SK-N-SH treated with all-trans-retinoic acid at 6 μM for 48 hours (cell line): ENCODE measurements at regions not wholly inside any gene's neighbourhood (a gene's known extent, or its start where the extent isn't known, plus 50 kb on each side); places are given as distances from the start of the nearest gene placed in this dataset.

Experiments
- ESRRG ChIP-seq: fragments of 250-450 bp; sonication (Bioruptor Pico); IDR thresholded peaks from 2 replicates; pipeline ENCODE4 v1.6.1; 2021; ENCODE audit warnings: mild to moderate bottlenecking
- PATZ1 ChIP-seq: fragments of 250-450 bp; sonication (Bioruptor Pico); IDR thresholded peaks from 2 replicates; pipeline ENCODE4 v1.8.0; 2020; ENCODE audit warnings: mild to moderate bottlenecking, moderate library complexity, borderline replicate concordance
- ZC3H10 ChIP-seq: fragments of 250-450 bp; sonication (Bioruptor Pico); IDR thresholded peaks from 2 replicates; pipeline ENCODE4 v1.5.1; 2021; ENCODE audit warnings: mild to moderate bottlenecking, moderate library complexity
- ZFP30 ChIP-seq: fragments of 450-650 bp; formaldehyde crosslinking; IDR thresholded peaks from 2 replicates; pipeline ENCODE4 v1.5.0; 2022; ENCODE audit warnings: mild to moderate bottlenecking, moderate library complexity

DNA sequence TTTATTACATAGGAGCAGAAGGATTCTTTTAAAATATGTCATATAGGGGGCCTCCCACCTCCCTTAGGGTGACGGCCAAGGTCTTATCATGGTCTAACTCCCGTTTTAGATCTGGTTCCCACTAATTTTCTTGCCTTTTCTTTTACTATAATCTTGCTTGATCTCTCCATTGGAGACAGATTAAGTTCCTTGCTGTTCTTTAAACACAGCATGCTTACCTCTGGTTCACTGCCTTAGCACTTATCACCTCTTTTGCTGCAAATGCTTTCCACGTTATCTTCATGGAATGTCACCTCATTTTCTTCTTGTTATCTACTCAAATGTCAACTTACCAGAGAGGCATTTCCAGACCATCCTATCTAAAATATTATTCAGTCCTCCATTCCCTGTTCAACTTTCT, 1047.6 kb downstream of the TLE4 start:
- TF ChIP-seq ZFP30 (CRISPR knock-in tag) (no peak), PATZ1 (no peak), ZC3H10 (CRISPR knock-in tag) (no peak), ESRRG (CRISPR knock-in tag) (no peak)
